ENCODE measurements at regions not wholly inside any gene's neighbourhood (a gene's known extent, or its start where the extent isn't known, plus 50 kb on each side); places are given as distances from the start of the nearest gene placed in this dataset.

DNA sequence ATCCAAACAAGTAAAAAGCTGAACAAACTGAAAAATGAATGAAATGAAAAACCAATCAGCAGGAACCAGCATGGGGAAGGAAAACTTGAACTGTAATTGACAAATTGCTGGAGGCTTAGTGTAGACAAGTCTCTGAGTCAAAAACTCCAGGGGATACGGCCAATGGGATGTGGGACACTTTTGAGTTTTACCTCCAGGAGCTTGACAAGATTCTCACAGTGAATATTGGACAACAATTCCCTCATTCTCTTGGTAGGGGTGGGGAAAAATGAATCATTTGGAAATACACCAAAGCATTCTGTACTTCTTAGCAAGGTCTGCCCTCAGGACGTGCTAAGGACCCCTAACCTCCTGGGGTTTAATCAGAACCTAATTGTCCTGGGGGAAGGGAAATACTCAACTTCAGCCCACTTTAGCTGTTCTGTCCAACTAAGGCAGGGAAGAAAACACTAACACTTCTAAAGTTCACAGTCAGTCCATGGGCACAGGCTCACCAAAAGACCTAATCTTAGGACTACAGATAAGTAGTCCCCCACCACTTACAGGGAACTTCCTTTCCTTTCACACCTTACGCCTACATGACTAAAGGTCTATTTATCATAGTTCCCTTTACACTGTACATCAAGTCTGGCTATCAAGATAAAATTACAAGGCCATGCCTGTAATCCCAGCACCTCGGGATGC is 60.7 kb upstream of the CDC42BPA start:
- H3K27ac ChIP-seq (ENCODE audit: low read depth, low read length) = no peak overlapping the region
- H3K36me3 ChIP-seq (ENCODE audit: control insufficient read depth in 1 of 2, insufficient read depth in 2 of 2, low read length in 2 of 2) = no peaks in the 10 kb centered on the region
- no peaks in the 10 kb centered on the region for H3K27me3 ChIP-seq (ENCODE audit: control insufficient read depth in 1 of 2, insufficient read depth in 2 of 2, low read length in 2 of 2)
- H3K4me1 ChIP-seq (ENCODE audit: control insufficient read depth in 1 of 2, insufficient read depth in 2 of 2, low read length in 2 of 2) = no peaks in the 10 kb centered on the region
- H3K9ac ChIP-seq (ENCODE audit: low read depth in 1 of 2, low read length in 2 of 2) = no peak overlapping the region
- H3K4me3 ChIP-seq (ENCODE audit: low read depth in 1 of 2, low read length in 2 of 2) = no peak overlapping the region
- no peaks in the 10 kb centered on the region for H3K9me3 ChIP-seq (ENCODE audit: control insufficient read depth in 1 of 2, low read length in 2 of 2)

DNA sequence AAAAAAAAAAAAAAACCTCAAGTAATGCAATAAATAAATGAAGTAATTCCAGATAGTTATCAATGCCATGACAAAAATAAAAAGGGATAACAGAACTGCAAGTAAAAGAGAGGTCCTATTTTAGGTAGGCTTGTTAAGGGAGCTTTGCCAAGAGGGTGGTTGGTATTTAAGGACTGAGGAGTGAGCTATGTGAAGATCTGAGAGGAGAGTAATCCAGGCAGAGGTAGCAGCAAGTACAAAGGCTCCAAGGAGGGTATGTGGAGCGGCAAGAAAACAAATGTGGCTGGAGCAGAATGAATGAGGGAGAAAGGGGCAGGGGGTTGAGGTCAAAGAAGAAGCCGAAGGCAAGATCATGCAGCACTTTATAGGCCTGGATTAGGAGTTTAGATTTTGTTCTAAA is 59.9 kb upstream of the CDC42BPA start:
- Histone ChIP-seq H3K4me1 (ENCODE audit: control insufficient read depth in 1 of 2, insufficient read depth in 2 of 2, low read length in 2 of 2) (no peaks in the 10 kb centered on the region), H3K27me3 (ENCODE audit: control insufficient read depth in 1 of 2, insufficient read depth in 2 of 2, low read length in 2 of 2) (no peaks in the 10 kb centered on the region), H3K9me3 (ENCODE audit: control insufficient read depth in 1 of 2, low read length in 2 of 2) (no peaks in the 10 kb centered on the region), H3K27ac (ENCODE audit: low read depth, low read length) (no peak overlapping the region), H3K36me3 (ENCODE audit: control insufficient read depth in 1 of 2, insufficient read depth in 2 of 2, low read length in 2 of 2) (no peaks in the 10 kb centered on the region), H3K9ac (ENCODE audit: low read depth in 1 of 2, low read length in 2 of 2) (no peak overlapping the region), H3K4me3 (ENCODE audit: low read depth in 1 of 2, low read length in 2 of 2) (no peak overlapping the region)

DNA sequence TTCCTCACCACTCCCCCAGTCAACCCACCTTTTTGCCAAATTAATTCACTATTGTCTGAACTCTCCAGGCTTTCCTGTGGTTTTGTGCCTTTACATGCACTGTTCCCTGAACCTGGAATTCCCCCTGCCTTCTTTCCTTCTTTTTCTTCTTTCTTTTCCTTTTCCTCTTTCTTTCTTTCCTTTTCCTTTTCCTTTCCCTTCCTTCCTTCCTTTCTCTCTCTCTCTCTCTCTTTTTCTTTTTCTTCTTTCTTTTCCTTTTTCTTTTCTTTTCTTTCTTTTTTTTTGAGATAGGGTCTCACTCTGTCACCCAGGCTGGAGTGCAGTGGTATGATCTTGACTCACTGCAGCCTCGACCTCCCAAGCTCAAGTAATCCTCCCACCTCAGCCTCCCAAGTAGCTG is 56.6 kb upstream of the CDC42BPA start:
- no peaks in the 10 kb centered on the region for H3K4me1 ChIP-seq (ENCODE audit: control insufficient read depth in 1 of 2, insufficient read depth in 2 of 2, low read length in 2 of 2)
- no peak overlapping the region for H3K27ac ChIP-seq (ENCODE audit: low read depth, low read length)
- H3K27me3 ChIP-seq (ENCODE audit: control insufficient read depth in 1 of 2, insufficient read depth in 2 of 2, low read length in 2 of 2) = no peaks in the 10 kb centered on the region
- no peak overlapping the region for H3K9ac ChIP-seq (ENCODE audit: low read depth in 1 of 2, low read length in 2 of 2)
- H3K4me3 ChIP-seq (ENCODE audit: low read depth in 1 of 2, low read length in 2 of 2) = no peak overlapping the region
- no peaks in the 10 kb centered on the region for H3K36me3 ChIP-seq (ENCODE audit: control insufficient read depth in 1 of 2, insufficient read depth in 2 of 2, low read length in 2 of 2)
- H3K9me3 ChIP-seq (ENCODE audit: control insufficient read depth in 1 of 2, low read length in 2 of 2) = no peaks in the 10 kb centered on the region

DNA sequence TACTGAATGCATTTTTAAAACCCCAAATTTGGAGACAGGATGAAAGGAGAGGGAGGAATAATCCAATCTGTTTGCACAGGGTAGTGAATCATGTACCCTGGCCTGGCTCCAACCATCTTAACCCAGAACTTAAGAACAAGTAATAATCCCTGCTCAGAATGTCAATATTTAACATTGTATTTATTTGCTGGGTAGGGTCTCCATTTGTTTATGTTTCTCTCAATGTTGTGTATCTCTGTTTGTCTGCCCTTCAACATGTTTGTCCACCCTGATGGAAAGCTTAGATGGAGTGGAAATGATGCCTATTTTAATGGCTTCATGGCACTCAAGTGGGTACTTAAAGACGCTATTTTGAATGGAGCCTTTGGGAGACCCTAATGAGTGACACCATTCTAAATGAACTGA is 54.4 kb upstream of the CDC42BPA start:
- Histone ChIP-seq H3K27me3 (ENCODE audit: control insufficient read depth in 1 of 2, insufficient read depth in 2 of 2, low read length in 2 of 2) (no peaks in the 10 kb centered on the region), H3K4me3 (ENCODE audit: low read depth in 1 of 2, low read length in 2 of 2) (no peak overlapping the region)

DNA sequence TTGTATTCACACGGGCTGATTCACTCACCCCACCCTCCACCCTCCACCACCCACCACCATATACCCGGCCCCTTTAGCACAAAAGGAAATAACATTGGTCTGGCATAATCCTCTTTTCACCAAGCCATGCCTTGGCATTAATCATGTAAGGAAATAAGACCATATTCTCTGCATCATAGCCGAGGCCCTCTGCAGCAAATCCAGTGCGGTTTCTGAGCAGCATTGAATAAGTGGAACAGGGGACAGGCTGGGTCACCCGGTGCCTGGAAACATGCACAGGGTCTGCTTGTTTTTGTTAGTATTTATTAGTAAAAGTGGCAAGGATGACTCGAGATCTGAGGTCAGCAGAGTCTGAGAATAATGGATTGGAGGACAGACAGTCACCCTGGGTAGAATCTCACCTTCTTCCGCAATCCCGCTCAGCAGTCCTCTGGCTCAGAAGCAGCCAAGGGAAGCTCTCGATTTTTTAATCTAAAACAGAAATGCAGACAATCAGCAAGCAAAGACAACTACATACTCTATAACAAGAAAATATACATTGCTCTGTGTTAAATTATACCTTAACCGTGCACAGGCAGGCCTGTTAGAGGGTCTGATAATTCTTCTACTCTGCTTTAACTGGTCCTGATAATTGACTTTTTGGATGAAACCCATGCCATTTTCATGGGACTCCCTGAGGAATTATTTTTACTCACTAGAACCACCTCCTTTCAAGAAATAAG is 52.4 kb upstream of the CDC42BPA start:
- no peak overlapping the region for H3K27ac ChIP-seq (ENCODE audit: low read depth, low read length)
- no peaks in the 10 kb centered on the region for H3K9me3 ChIP-seq (ENCODE audit: control insufficient read depth in 1 of 2, low read length in 2 of 2)
- H3K27me3 ChIP-seq (ENCODE audit: control insufficient read depth in 1 of 2, insufficient read depth in 2 of 2, low read length in 2 of 2) = no peaks in the 10 kb centered on the region
- H3K4me3 ChIP-seq (ENCODE audit: low read depth in 1 of 2, low read length in 2 of 2) = no peak overlapping the region
- no peak overlapping the region for H3K9ac ChIP-seq (ENCODE audit: low read depth in 1 of 2, low read length in 2 of 2)
- H3K36me3 ChIP-seq (ENCODE audit: control insufficient read depth in 1 of 2, insufficient read depth in 2 of 2, low read length in 2 of 2) = no peaks in the 10 kb centered on the region
- H3K4me1 ChIP-seq (ENCODE audit: control insufficient read depth in 1 of 2, insufficient read depth in 2 of 2, low read length in 2 of 2) = no peaks in the 10 kb centered on the region

More for the DNA sequence above, 54.4 kb upstream of the CDC42BPA start:
- no peaks in the 10 kb centered on the region for H3K4me1 ChIP-seq (ENCODE audit: control insufficient read depth in 1 of 2, insufficient read depth in 2 of 2, low read length in 2 of 2)
- no peak overlapping the region for H3K9ac ChIP-seq (ENCODE audit: low read depth in 1 of 2, low read length in 2 of 2)
- H3K36me3 ChIP-seq (ENCODE audit: control insufficient read depth in 1 of 2, insufficient read depth in 2 of 2, low read length in 2 of 2) = no peaks in the 10 kb centered on the region
- H3K9me3 ChIP-seq (ENCODE audit: control insufficient read depth in 1 of 2, low read length in 2 of 2) = no peaks in the 10 kb centered on the region
- H3K27ac ChIP-seq (ENCODE audit: low read depth, low read length) = no peak overlapping the region

DNA sequence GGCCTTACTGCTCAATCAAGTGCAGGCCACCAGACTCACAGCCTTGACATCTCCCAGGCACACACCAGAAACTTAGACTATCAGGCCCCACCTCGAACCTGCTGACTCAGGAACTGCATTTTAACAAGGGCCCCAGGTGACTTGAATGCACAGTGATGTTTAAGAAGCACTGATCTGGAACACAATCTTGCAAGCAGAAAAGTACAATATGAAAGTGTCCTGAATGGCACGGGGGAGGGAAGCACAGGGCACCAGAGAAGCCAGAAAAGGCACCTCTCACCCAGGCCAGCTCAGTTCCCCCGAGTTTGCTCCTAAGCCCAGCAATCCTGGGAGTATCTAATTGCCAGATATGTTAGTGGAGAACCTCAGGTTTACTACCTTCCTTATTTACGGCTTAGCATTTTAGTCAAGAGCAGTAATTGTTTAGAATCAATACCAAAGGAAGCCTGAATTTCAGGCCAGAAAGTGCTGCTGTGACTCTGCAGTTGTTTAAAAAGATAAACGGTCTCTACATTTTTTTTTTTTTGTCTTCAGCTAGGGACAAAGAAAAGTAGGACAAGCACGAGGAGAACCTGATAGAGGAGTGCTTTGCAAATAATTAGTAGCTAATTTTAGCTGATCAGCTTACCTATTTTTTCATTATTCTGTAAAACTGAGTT is 50.9 kb upstream of the CDC42BPA start:
- no peaks in the 10 kb centered on the region for H3K9me3 ChIP-seq (ENCODE audit: control insufficient read depth in 1 of 2, low read length in 2 of 2)
- no peak overlapping the region for H3K9ac ChIP-seq (ENCODE audit: low read depth in 1 of 2, low read length in 2 of 2)
- no peak overlapping the region for H3K4me3 ChIP-seq (ENCODE audit: low read depth in 1 of 2, low read length in 2 of 2)
- no peaks in the 10 kb centered on the region for H3K36me3 ChIP-seq (ENCODE audit: control insufficient read depth in 1 of 2, insufficient read depth in 2 of 2, low read length in 2 of 2)
- H3K4me1 ChIP-seq (ENCODE audit: control insufficient read depth in 1 of 2, insufficient read depth in 2 of 2, low read length in 2 of 2) = peaks cover 0 to 8% of the 10 kb centered on the region in 2 donors
- H3K27me3 ChIP-seq (ENCODE audit: control insufficient read depth in 1 of 2, insufficient read depth in 2 of 2, low read length in 2 of 2) = no peaks in the 10 kb centered on the region
- H3K27ac ChIP-seq (ENCODE audit: low read depth, low read length) = no peak overlapping the region

Measured in duodenal mucosa (tissue), 2 donors.